ENCODE measurements at regions not wholly inside any gene's neighbourhood (a gene's known extent, or its start where the extent isn't known, plus 50 kb on each side); places are given as distances from the start of the nearest gene placed in this dataset.

DNA sequence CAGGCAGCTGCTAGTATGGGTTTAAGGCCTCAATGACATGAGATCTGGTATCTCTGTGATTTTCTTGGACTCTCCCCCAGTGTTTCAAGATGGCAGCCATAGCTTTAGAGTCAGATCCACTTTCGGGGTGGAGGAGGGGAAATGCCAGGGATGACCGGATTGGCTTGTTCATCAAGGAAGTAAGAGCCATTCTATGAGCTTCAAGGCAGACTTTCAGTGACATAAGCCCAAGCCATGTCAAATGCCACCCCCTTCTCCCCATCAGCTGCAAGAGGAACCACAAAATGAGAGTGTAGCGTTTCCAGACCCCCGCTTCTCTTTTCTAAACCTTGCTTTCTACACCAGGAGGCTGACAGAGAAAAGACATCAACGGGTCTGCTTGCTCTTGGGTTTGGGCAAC is 271.8 kb downstream of the PSAT1 start:
- Histone ChIP-seq H3K36me3 (ENCODE audit: control insufficient read depth, insufficient read depth, low read length) (no peaks in the 10 kb centered on the region), H3K4me1 (ENCODE audit: control insufficient read depth, insufficient read depth, low read length) (no peaks in the 10 kb centered on the region)

DNA sequence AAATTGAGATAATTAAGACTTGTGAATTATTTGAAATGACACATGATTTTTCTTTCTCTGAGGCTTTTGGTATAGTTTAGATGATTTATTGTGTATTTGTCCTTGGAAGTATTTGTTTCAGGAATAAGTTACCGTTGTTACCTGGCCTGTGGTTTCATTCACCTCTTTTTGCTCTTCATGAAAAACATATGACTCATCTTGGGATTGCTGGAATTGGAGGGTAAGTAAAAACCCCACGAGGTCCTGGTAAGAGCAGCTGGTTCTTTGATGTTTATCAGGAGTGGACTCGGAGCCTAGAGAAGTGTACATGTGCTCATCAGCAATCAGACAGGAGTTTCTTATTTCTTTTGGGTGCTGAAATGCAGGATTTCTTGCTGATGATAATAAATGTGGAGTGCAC is 275.3 kb downstream of the PSAT1 start:
- WGBS, 2 experiments: 91 to 92% methylated on average over 3 of the region's 3 CpGs
- no peaks in the 10 kb centered on the region for H3K9me3 ChIP-seq (ENCODE audit: control insufficient read depth, low read length)
- H3K27me3 ChIP-seq (ENCODE audit: control insufficient read depth, insufficient read depth, low read length, poor library complexity, severe bottlenecking): no peaks in the 10 kb centered on the region
- H3K27ac ChIP-seq (ENCODE audit: insufficient read depth, low read depth, low read length, poor library complexity, severe bottlenecking): no peak overlapping the region
- H3K36me3 ChIP-seq (ENCODE audit: control insufficient read depth, insufficient read depth, low read length): no peaks in the 10 kb centered on the region
- no peak overlapping the region for H3K4me3 ChIP-seq (ENCODE audit: insufficient read depth, low read depth, low read length)
- peaks cover 20% of the 10 kb centered on the region for H3K4me1 ChIP-seq (ENCODE audit: control insufficient read depth, insufficient read depth, low read length)

More for the DNA sequence above, 271.8 kb downstream of the PSAT1 start:
- H3K4me3 ChIP-seq (ENCODE audit: insufficient read depth, low read depth, low read length): no peak overlapping the region
- no peak overlapping the region for H3K27ac ChIP-seq (ENCODE audit: insufficient read depth, low read depth, low read length, poor library complexity, severe bottlenecking)
- WGBS, 2 experiments: 91 to 92% methylated on average over 5 of the region's 5 CpGs
- no peaks in the 10 kb centered on the region for H3K27me3 ChIP-seq (ENCODE audit: control insufficient read depth, insufficient read depth, low read length, poor library complexity, severe bottlenecking)
- H3K9me3 ChIP-seq (ENCODE audit: control insufficient read depth, low read length): no peaks in the 10 kb centered on the region

- H3K36me3 ChIP-seq (ENCODE audit: control insufficient read depth, insufficient read depth, low read length): no peaks in the 10 kb centered on the region
- no peak overlapping the region for H3K27ac ChIP-seq (ENCODE audit: insufficient read depth, low read depth, low read length, poor library complexity, severe bottlenecking)
- H3K4me3 ChIP-seq (ENCODE audit: insufficient read depth, low read depth, low read length): no peak overlapping the region
- H3K27me3 ChIP-seq (ENCODE audit: control insufficient read depth, insufficient read depth, low read length, poor library complexity, severe bottlenecking): no peaks in the 10 kb centered on the region
- no peaks in the 10 kb centered on the region for H3K9me3 ChIP-seq (ENCODE audit: control insufficient read depth, low read length)
- peaks cover 27% of the 10 kb centered on the region for H3K4me1 ChIP-seq (ENCODE audit: control insufficient read depth, insufficient read depth, low read length)
- 93 to 100% methylated on average over 1 of the region's 1 CpG for WGBS, 2 experiments
Observed at GRCh38 chr9:78573205-78573604, 276.3 kb downstream of the PSAT1 start.

DNA sequence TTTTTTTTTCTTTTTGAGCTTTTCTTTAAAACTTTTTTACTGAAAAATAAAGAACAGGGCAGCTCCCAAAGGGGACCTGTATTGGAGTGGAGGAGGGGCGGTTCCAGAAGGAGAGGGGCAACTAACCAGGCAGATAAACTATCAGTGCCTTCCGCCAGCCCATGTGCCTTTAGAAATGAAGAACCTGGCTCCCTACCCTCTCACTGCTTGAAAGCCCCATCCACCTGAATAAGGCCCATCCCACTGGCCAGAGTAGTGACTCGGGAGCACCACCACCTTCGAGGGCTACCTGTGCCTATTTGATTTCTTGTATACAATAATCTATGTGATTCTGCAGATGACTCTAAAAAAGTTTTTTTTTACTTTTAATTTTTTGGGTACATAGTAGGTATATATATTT is 276.7 kb downstream of the PSAT1 start:
- 50 to 68% methylated on average over 2 to 4 of the region's 4 CpGs for WGBS, 2 experiments
- Histone ChIP-seq H3K4me3 (ENCODE audit: insufficient read depth, low read depth, low read length) (no peak overlapping the region), H3K27ac (ENCODE audit: insufficient read depth, low read depth, low read length, poor library complexity, severe bottlenecking) (no peak overlapping the region)

GRCh38 chr9:78574354-78575045 is 277.6 kb downstream of the PSAT1 start:
- Histone ChIP-seq H3K9me3 (ENCODE audit: control insufficient read depth, low read length) (no peaks in the 10 kb centered on the region), H3K36me3 (ENCODE audit: control insufficient read depth, insufficient read depth, low read length) (no peaks in the 10 kb centered on the region), H3K4me3 (ENCODE audit: insufficient read depth, low read depth, low read length) (no peak overlapping the region), H3K4me1 (ENCODE audit: control insufficient read depth, insufficient read depth, low read length) (peaks cover 27% of the 10 kb centered on the region), H3K27me3 (ENCODE audit: control insufficient read depth, insufficient read depth, low read length, poor library complexity, severe bottlenecking) (no peaks in the 10 kb centered on the region), H3K27ac (ENCODE audit: insufficient read depth, low read depth, low read length, poor library complexity, severe bottlenecking) (no peak overlapping the region)
- 75 to 77% methylated on average over 7 of the region's 7 CpGs for WGBS, 2 experiments

More for the DNA sequence above, 276.7 kb downstream of the PSAT1 start:
- H3K36me3 ChIP-seq (ENCODE audit: control insufficient read depth, insufficient read depth, low read length): no peaks in the 10 kb centered on the region
- no peaks in the 10 kb centered on the region for H3K9me3 ChIP-seq (ENCODE audit: control insufficient read depth, low read length)
- no peaks in the 10 kb centered on the region for H3K27me3 ChIP-seq (ENCODE audit: control insufficient read depth, insufficient read depth, low read length, poor library complexity, severe bottlenecking)
- peaks cover 27% of the 10 kb centered on the region for H3K4me1 ChIP-seq (ENCODE audit: control insufficient read depth, insufficient read depth, low read length)

GRCh38 chr9:78575081-78575480 is 278.2 kb downstream of the PSAT1 start:
- Histone ChIP-seq H3K9me3 (ENCODE audit: control insufficient read depth, low read length) (no peaks in the 10 kb centered on the region), H3K4me1 (ENCODE audit: control insufficient read depth, insufficient read depth, low read length) (peaks cover 27% of the 10 kb centered on the region), H3K4me3 (ENCODE audit: insufficient read depth, low read depth, low read length) (no peak overlapping the region), H3K27ac (ENCODE audit: insufficient read depth, low read depth, low read length, poor library complexity, severe bottlenecking) (peak overlapping the region; percentile 51), H3K36me3 (ENCODE audit: control insufficient read depth, insufficient read depth, low read length) (no peaks in the 10 kb centered on the region), H3K27me3 (ENCODE audit: control insufficient read depth, insufficient read depth, low read length, poor library complexity, severe bottlenecking) (no peaks in the 10 kb centered on the region)
- 24 to 27% methylated on average over 4 of the region's 4 CpGs for WGBS, 2 experiments

DNA sequence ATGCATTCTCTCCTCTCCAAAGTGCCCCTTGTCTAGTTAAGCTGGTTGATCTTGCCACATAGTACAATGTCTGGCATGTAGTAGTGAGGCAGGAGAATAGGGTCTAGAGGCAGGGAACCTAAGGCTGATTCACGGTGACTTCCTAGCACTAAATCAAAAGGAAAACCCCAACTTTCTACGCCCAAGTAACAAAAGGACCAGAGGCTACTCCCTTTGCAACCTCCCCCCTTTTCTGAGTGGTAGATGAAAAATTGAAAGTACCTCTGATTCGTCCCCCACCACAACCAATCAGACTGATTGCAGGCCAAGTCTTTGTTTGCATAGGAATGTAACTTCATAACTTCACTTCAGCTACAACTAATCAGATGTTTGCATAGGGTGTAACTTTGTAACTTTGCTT is 278.8 kb downstream of the PSAT1 start:
- WGBS, 2 experiments: 46 to 51% methylated on average over 3 of the region's 3 CpGs
- H3K27ac ChIP-seq (ENCODE audit: insufficient read depth, low read depth, low read length, poor library complexity, severe bottlenecking): peak overlapping the region; percentile 51

GRCh38 chr9:78577156-78577906 is 280.4 kb downstream of the PSAT1 start:
- H3K27me3 ChIP-seq (ENCODE audit: control insufficient read depth, insufficient read depth, low read length, poor library complexity, severe bottlenecking): no peaks in the 10 kb centered on the region
- H3K9me3 ChIP-seq (ENCODE audit: control insufficient read depth, low read length): no peaks in the 10 kb centered on the region
- no peak overlapping the region for H3K27ac ChIP-seq (ENCODE audit: insufficient read depth, low read depth, low read length, poor library complexity, severe bottlenecking)
- no peaks in the 10 kb centered on the region for H3K36me3 ChIP-seq (ENCODE audit: control insufficient read depth, insufficient read depth, low read length)
- peaks cover 27% of the 10 kb centered on the region for H3K4me1 ChIP-seq (ENCODE audit: control insufficient read depth, insufficient read depth, low read length)
- WGBS, 2 experiments: 58 to 72% methylated on average over 5 of the region's 5 CpGs
- no peak overlapping the region for H3K4me3 ChIP-seq (ENCODE audit: insufficient read depth, low read depth, low read length)

More for the DNA sequence above, 278.8 kb downstream of the PSAT1 start:
- no peaks in the 10 kb centered on the region for H3K27me3 ChIP-seq (ENCODE audit: control insufficient read depth, insufficient read depth, low read length, poor library complexity, severe bottlenecking)
- no peaks in the 10 kb centered on the region for H3K36me3 ChIP-seq (ENCODE audit: control insufficient read depth, insufficient read depth, low read length)
- H3K4me3 ChIP-seq (ENCODE audit: insufficient read depth, low read depth, low read length): no peak overlapping the region
- peaks cover 27% of the 10 kb centered on the region for H3K4me1 ChIP-seq (ENCODE audit: control insufficient read depth, insufficient read depth, low read length)
- H3K9me3 ChIP-seq (ENCODE audit: control insufficient read depth, low read length): no peaks in the 10 kb centered on the region

- 93 to 98% methylated on average over 5 of the region's 5 CpGs for WGBS, 2 experiments
- Histone ChIP-seq H3K36me3 (ENCODE audit: control insufficient read depth, insufficient read depth, low read length) (no peaks in the 10 kb centered on the region), H3K27me3 (ENCODE audit: control insufficient read depth, insufficient read depth, low read length, poor library complexity, severe bottlenecking) (no peaks in the 10 kb centered on the region), H3K9me3 (ENCODE audit: control insufficient read depth, low read length) (no peaks in the 10 kb centered on the region), H3K27ac (ENCODE audit: insufficient read depth, low read depth, low read length, poor library complexity, severe bottlenecking) (no peak overlapping the region), H3K4me3 (ENCODE audit: insufficient read depth, low read depth, low read length) (no peak overlapping the region), H3K4me1 (ENCODE audit: control insufficient read depth, insufficient read depth, low read length) (peaks cover 27% of the 10 kb centered on the region)
Observed at GRCh38 chr9:78578072-78578471, 281.1 kb downstream of the PSAT1 start.

DNA sequence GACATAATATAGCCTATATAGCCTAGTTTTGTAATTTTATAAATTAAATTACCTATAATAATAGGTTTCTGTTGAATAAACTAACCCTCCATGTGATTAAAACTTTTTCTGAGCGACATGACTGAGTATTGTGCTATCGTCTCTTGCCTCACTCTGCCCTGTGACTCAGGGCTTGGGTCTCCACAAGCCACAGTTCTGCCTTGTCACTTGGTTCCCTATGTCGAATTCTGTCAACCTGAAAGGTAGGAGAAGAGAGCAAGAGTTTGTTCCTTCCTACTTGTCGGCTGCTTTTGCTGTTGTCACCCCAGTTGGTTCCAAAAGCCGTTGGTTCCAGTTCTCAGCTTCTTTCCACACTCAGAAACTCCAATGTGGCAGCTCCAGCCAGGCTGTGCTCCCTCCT is 285.9 kb downstream of the PSAT1 start:
- Histone ChIP-seq H3K4me1 (ENCODE audit: control insufficient read depth, insufficient read depth, low read length) (peaks cover 2% of the 10 kb centered on the region), H3K27ac (ENCODE audit: insufficient read depth, low read depth, low read length, poor library complexity, severe bottlenecking) (no peak overlapping the region), H3K27me3 (ENCODE audit: control insufficient read depth, insufficient read depth, low read length, poor library complexity, severe bottlenecking) (no peaks in the 10 kb centered on the region), H3K36me3 (ENCODE audit: control insufficient read depth, insufficient read depth, low read length) (no peaks in the 10 kb centered on the region), H3K9me3 (ENCODE audit: control insufficient read depth, low read length) (no peaks in the 10 kb centered on the region), H3K4me3 (ENCODE audit: insufficient read depth, low read depth, low read length) (no peak overlapping the region)
- 95% methylated on average over 5 of the region's 5 CpGs for WGBS, 2 experiments
